Stimulated activated CD4-positive, alpha-beta T cell treated with anti-CD3 and anti-CD28 coated beads, Interleukin-12 subunit alpha, Interleukin-12 subunit beta, amount 100 ng/mL, for 24 hours (primary cell): ENCODE measurements at regions not wholly inside any gene's neighbourhood (a gene's known extent, or its start where the extent isn't known, plus 50 kb on each side); places are given as distances from the start of the nearest gene placed in this dataset.

ENCODE experiments used
- DNase-seq, 2 experiments: peaks; one replicate each; pipeline ENCODE4 v3.0.0-alpha.2; 2020; ENCODE audit warnings: low read depth in 2 of 2

- no peak for DNase-seq
Measured at GRCh38 chr10:36175954-36176353, 533.9 kb upstream of the FZD8 start.

- DNase-seq, result no peak
Measured at GRCh38 chr10:36173364-36173763, 531.3 kb upstream of the FZD8 start.

GRCh38 chr10:36171953-36172940 lies 530.2 kb upstream of the FZD8 start:
- no peak for DNase-seq

GRCh38 chr10:36171556-36171952 lies 529.5 kb upstream of the FZD8 start:
- no peak for DNase-seq

GRCh38 chr10:36170943-36171501 lies 528.9 kb upstream of the FZD8 start:
- no peak for DNase-seq

- DNase-seq, result no peak
Measured at GRCh38 chr10:36170142-36170719, 528.1 kb upstream of the FZD8 start.

- DNase-seq, result no peak
Measured at GRCh38 chr10:36168777-36169176, 526.7 kb upstream of the FZD8 start.

GRCh38 chr10:36164556-36165504 lies 522.7 kb upstream of the FZD8 start:
- no peak for DNase-seq

- no peak for DNase-seq
Measured at GRCh38 chr10:36163827-36164226, 521.7 kb upstream of the FZD8 start.

GRCh38 chr10:36157486-36157885 lies 515.4 kb upstream of the FZD8 start:
- DNase-seq, result no peak

- DNase-seq, result no peak
Measured at GRCh38 chr10:36148207-36148606, 506.1 kb upstream of the FZD8 start.

GRCh38 chr10:36147529-36147928 lies 505.4 kb upstream of the FZD8 start:
- no peak for DNase-seq

GRCh38 chr10:36141856-36142560 lies 499.9 kb upstream of the FZD8 start:
- no peak for DNase-seq

GRCh38 chr10:36129051-36129450 lies 487.0 kb upstream of the FZD8 start:
- no peak for DNase-seq

GRCh38 chr10:36126076-36126475 lies 484.0 kb upstream of the FZD8 start:
- DNase-seq, result no peak

GRCh38 chr10:36119455-36119854 lies 477.4 kb upstream of the FZD8 start:
- no peak for DNase-seq

- DNase-seq, result no peak
Measured at GRCh38 chr10:36118314-36118713, 476.2 kb upstream of the FZD8 start.

- DNase-seq, result no peak
Measured at GRCh38 chr10:36117890-36118289, 475.8 kb upstream of the FZD8 start.

GRCh38 chr10:36117231-36117630 lies 475.1 kb upstream of the FZD8 start:
- DNase-seq, result no peak

- DNase-seq, result no peak
Measured at GRCh38 chr10:36116731-36117130, 474.6 kb upstream of the FZD8 start.

GRCh38 chr10:36116040-36116439 lies 473.9 kb upstream of the FZD8 start:
- DNase-seq, result no peak
